ENCODE measurements at regions not wholly inside any gene's neighbourhood (a gene's known extent, or its start where the extent isn't known, plus 50 kb on each side); places are given as distances from the start of the nearest gene placed in this dataset.

DNA sequence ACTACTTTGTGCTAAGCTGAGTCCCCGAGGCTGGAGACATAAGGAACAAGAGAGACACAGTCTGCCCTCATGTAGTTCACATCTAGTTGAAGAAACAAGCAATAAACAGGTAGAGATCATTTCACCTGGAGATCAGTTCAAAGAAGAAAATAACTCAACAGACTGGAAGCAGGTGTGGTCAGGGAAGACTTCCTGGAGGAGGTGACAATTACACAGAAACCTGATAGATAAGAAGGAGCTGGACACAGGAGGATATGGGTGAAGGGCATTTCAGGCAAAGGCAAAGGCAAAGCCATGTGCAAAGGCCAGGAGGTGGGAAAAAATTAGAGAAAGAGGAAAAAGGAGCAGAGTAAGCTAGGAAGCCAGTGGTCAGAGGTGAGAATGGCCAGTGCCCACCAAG is 115.6 kb downstream of the MN1 start:
- DNase-seq, result no peak

DNA sequence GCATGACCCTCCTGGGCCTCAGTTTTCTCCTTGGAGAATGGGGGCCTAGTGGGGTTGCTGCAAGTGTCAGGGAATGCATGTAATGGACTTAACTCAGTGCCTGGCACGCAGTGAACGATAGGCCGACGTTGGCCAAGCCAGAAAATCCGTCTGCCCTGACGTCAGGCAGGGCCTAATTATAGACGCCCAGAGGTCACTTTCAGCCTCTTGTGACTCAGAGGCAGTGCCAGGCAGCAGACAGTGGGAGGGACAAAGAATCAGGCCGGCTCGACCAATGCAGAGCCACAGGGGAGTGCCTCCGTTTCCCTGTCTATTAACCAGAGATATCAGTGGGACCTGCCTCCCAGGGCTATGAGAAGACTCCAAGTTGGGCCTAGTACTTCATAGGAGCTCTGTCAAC is 115.0 kb downstream of the MN1 start:
- no peak for DNase-seq

DNA sequence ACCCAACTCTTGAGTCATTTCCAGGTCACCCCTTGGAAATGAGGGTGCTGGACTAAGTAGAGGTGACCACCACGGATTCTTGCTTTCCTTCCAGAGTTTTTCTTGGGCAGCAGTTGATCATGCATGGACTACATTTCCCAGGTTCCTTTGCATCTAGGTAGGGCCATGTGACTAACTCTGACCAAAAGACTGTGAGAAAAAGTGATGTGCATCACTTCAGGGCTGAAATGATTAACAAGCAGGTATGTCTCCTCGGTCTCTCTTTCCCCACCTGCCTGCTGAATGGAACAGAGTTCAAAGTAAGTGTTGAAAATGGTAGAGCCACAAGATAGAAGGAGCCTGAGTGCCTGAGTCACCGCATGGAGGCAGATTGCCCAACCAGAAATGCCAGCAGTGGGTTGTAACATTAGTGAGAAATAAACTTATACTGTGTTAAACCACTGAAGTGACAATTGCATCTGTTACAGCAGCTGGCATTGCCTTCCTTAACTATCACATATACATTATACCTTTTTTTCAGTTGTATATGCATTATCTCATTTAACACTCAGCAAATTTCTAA is 113.5 kb downstream of the MN1 start:
- DNase-seq, result no peak

DNA sequence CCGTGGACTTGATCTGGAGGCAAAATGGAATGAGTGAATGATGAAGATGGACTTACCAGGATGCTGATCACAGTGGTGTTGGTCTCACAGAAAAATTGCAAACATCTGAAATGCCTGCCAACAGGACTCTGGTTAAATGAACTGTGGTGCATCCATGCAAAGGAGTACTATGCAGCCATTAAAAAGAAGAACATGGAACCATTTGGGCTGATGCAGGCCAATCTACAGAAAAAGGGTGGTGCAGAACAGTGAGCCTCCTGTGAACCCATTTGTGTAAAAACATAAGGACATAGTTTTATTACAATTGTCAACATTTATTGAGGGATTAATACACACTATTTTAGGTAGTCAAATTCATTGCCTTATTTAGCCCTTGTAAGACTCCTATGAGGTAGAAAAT is 111.9 kb downstream of the MN1 start:
- no peak for DNase-seq

DNA sequence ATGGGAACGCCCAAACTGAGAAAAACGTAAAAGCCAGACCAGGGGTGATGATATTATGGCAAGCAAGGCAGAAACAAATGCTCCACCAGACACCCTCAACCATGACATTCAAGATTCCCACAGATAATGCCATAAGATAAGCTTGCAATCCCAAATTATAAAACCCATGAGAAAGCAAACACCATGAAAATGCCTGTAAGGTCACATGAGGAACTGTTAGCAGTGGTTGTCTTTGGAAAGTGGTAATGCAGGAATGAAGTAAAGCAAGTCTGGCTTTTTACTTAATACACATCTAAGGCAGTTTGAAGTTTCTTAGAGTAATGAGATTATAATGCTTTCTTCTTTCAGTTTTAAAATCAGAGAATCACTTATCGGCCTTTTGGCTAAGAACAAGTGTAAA is 111.0 kb downstream of the MN1 start:
- DNase-seq, result no peak

DNA sequence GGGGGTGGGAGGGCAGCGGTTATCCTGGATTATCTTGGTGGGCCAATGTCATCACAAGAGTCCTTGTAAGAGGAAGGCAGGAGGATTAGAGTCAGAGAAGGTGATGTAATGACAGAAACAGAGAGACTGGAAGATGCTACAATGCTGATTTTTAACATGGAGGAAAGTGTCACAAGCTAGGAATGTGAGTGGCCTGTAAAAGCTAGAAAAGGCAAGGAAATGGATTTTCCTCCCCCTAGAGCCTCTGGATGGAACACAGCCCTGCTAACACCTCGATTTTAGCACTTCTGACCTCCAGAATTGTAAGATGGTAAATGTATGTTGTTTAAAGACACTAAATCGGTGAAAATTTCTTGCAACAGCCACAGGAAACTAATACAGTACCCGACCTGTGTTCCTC is 109.3 kb downstream of the MN1 start:
- no peak for DNase-seq

DNA sequence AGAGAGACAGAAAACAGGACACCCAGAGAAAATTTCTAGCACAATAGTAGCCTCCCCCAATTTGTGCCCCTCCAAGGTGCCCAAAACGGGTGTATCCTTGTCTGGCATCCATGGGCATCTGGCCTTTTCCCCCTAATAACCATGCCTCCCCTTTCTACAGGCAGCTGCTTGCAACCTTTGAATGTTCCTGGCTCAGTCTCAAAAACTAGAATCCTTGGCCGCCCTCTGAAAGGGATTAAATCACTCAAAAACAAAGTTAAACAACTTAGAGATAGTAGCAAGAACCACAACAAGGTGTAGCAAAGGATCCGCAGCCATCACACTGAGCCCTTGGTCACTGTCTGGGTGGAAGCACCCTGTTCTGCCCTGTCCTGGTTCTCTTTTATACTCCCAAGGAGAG is 105.6 kb downstream of the MN1 start:
- no peak for DNase-seq

DNA sequence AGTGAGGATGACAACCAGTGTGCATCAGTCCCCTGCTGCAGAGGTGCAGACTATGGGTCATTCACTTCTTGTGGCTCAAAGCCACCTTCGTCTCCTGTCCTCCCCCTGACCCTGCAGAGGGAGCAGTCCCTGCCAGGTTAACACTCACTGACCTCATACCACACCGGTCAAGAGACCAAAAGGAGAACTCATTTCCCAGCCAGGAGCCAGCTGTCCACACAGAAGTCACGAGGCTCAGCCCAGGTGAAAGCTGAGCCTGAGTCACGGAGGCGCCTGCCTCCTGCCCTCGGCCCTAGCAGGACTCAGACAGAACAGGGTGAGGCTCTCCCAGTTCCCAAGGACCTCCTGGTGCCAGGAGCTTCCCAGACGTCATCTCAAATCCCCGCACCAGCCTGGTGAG is 103.7 kb downstream of the MN1 start:
- DNase-seq, result no peak

Measured in activated naive CD4-positive, alpha-beta T cell treated with Interleukin-2 at 50 U/mL for 16 hours (primary cell).